Loucy (cell line): ENCODE measurements at regions not wholly inside any gene's neighbourhood (a gene's known extent, or its start where the extent isn't known, plus 50 kb on each side); places are given as distances from the start of the nearest gene placed in this dataset.

ENCODE experiments used
- H2AFZ ChIP-seq: fragments of 200-600 bp; sonication (generic); 2 replicates; pipeline ENCODE4 v1.6.0; 2016; ENCODE audit warnings: antibody characterized with exemption, mild to moderate bottlenecking, low read length, moderate library complexity
- H3F3A ChIP-seq: fragments of 200-600 bp; 2 replicates; pipeline ENCODE4 v1.6.0; 2016; ENCODE audit warnings: antibody characterized with exemption, low read depth, mild to moderate bottlenecking
- H3K27me3 ChIP-seq: fragments of 200-600 bp; sonication (generic); 2 replicates; pipeline ENCODE4 v1.6.1; 2014; ENCODE audit warnings: low read length, mild to moderate bottlenecking; ENCODE audit not compliant: insufficient read depth, poor library complexity, severe bottlenecking
- H3K36me3 ChIP-seq: fragments of 200-600 bp; sonication (generic); 2 replicates; pipeline ENCODE4 v1.6.1; 2016; ENCODE audit warnings: low read length; ENCODE audit not compliant: insufficient read depth
- H3K4me1 ChIP-seq: fragments of 200-600 bp; sonication (generic); 2 replicates; pipeline ENCODE4 v1.5.1; 2014; ENCODE audit warnings: low read length, mild to moderate bottlenecking; ENCODE audit not compliant: insufficient read depth, poor library complexity, severe bottlenecking
- H3K4me2 ChIP-seq: fragments of 200-600 bp; sonication (generic); 2 replicates; pipeline ENCODE4 v1.6.0; 2014; ENCODE audit warnings: antibody characterized with exemption, low read length, low read depth, mild to moderate bottlenecking; ENCODE audit not compliant: poor library complexity, severe bottlenecking
- H3K4me3 ChIP-seq: fragments of 200-600 bp; sonication (generic); 2 replicates; pipeline ENCODE4 v1.5.1; 2014; ENCODE audit warnings: low read length, mild to moderate bottlenecking, mixed read lengths; ENCODE audit not compliant: poor library complexity, severe bottlenecking
- H3K79me2 ChIP-seq: fragments of 200-600 bp; sonication (generic); 2 replicates; pipeline ENCODE4 v1.6.1; 2014; ENCODE audit warnings: low read length; ENCODE audit not compliant: insufficient read depth
- H3K9ac ChIP-seq: fragments of 200-600 bp; sonication (generic); 2 replicates; pipeline ENCODE4 v1.6.0; 2014; ENCODE audit warnings: mild to moderate bottlenecking, low read depth, low read length, moderate library complexity; ENCODE audit not compliant: poor library complexity, severe bottlenecking
- H3K9me2 ChIP-seq: fragments of 200-600 bp; sonication (generic); replicated peaks from 2 replicates; pipeline ENCODE4 v1.6.1; 2016; ENCODE audit warnings: low read depth, low read length, mixed read lengths
- H3K9me3 ChIP-seq: fragments of 200-600 bp; sonication (generic); 2 replicates; pipeline ENCODE4 v1.6.1; 2014; ENCODE audit warnings: mild to moderate bottlenecking, antibody characterized with exemption, low read length, low read depth; ENCODE audit not compliant: insufficient read depth
- H4K20me1 ChIP-seq: fragments of 200-600 bp; sonication (generic); 2 replicates; pipeline ENCODE4 v1.6.0; 2014; ENCODE audit warnings: antibody characterized with exemption, low read length, mild to moderate bottlenecking; ENCODE audit not compliant: insufficient read depth, poor library complexity, severe bottlenecking
- CTCF ChIP-seq: fragments of 200-600 bp; sonication (generic); conservative IDR thresholded peaks from 2 replicates; pipeline ENCODE4 v1.5.1; 2014; ENCODE audit warnings: mild to moderate bottlenecking, antibody characterized with exemption, low read length
- EZH2phosphoT487 ChIP-seq: fragments of 200-600 bp; IDR thresholded peaks from 2 replicates; pipeline ENCODE4 v1.6.1; 2018; ENCODE audit warnings: antibody characterized with exemption, mild to moderate bottlenecking, moderate library complexity, borderline replicate concordance

DNA sequence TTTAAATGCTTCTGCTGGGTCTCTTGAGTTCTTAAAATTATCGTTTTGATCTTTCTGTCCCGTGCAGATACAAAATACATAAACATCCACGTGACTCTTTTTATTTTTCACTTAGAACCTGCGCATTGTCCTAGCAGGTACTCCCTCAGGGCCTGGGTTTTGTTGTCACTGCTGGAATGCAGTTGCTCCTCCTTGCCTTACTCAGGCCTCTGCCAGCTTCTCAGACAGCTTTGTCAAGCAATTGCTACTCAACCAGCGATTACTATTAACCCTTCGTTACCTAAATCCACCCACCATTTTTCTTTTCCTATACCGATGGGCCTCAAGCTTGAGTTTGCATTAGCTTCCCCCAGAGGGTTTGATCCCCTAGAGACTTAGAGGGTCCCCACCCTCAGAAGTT lies 405.9 kb upstream of the RBFOX1 start:
- H3K4me2 ChIP-seq = no peak overlapping the region
- H3K36me3 ChIP-seq = no peaks in the 10 kb centered on the region
- no peak overlapping the region for H3K4me3 ChIP-seq
- no peaks in the 10 kb centered on the region for H4K20me1 ChIP-seq
- H3K27me3 ChIP-seq = no peaks in the 10 kb centered on the region
- H3F3A ChIP-seq = no peaks in the 10 kb centered on the region
- TF ChIP-seq EZH2phosphoT487 = no peak
- no peak for TF ChIP-seq CTCF
- H3K9ac ChIP-seq = no peak overlapping the region
- H3K9me2 ChIP-seq = no peaks in the 10 kb centered on the region
- no peaks in the 10 kb centered on the region for H3K79me2 ChIP-seq
- H2AFZ ChIP-seq = no peak overlapping the region
- no peaks in the 10 kb centered on the region for H3K4me1 ChIP-seq
- H3K9me3 ChIP-seq = no peaks in the 10 kb centered on the region

DNA sequence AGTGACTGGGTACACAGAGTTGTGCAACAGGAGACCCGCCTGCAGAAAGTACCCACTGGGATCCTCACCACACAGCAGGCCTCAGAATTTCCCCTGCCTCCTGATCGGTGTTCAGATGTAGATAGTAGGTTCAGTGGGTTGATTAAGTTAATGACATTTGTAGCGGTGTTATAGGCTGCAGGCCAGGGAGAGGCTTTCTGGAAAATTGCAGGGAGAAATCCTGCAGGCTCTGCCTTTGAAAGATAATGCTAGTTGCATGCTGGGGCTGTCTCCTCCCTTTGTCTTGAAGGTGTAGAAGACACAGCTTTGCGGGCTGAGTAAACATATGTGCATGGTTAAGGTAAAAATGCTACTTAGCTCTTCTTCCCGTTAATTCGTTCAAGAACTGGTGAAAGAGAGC lies 406.3 kb upstream of the RBFOX1 start:
- H3K36me3 ChIP-seq = no peaks in the 10 kb centered on the region
- no peak overlapping the region for H3K4me3 ChIP-seq
- H3K9ac ChIP-seq = no peak overlapping the region
- H3K27me3 ChIP-seq = no peaks in the 10 kb centered on the region
- H3F3A ChIP-seq = no peaks in the 10 kb centered on the region
- no peak overlapping the region for H3K4me2 ChIP-seq
- no peaks in the 10 kb centered on the region for H3K4me1 ChIP-seq
- H3K9me2 ChIP-seq = no peaks in the 10 kb centered on the region
- H3K79me2 ChIP-seq = no peaks in the 10 kb centered on the region
- no peak for TF ChIP-seq EZH2phosphoT487
- TF ChIP-seq CTCF = no peak
- no peak overlapping the region for H2AFZ ChIP-seq
- no peaks in the 10 kb centered on the region for H4K20me1 ChIP-seq
- H3K9me3 ChIP-seq = no peaks in the 10 kb centered on the region

- H4K20me1 ChIP-seq = no peaks in the 10 kb centered on the region
- no peak overlapping the region for H3K4me2 ChIP-seq
- no peaks in the 10 kb centered on the region for H3K9me3 ChIP-seq
- H3K9me2 ChIP-seq = no peaks in the 10 kb centered on the region
- TF ChIP-seq EZH2phosphoT487 = no peak
- no peak for TF ChIP-seq CTCF
- no peak overlapping the region for H2AFZ ChIP-seq
- H3K4me1 ChIP-seq = no peaks in the 10 kb centered on the region
- H3F3A ChIP-seq = no peaks in the 10 kb centered on the region
- no peak overlapping the region for H3K4me3 ChIP-seq
- H3K27me3 ChIP-seq = no peaks in the 10 kb centered on the region
- no peaks in the 10 kb centered on the region for H3K79me2 ChIP-seq
- H3K9ac ChIP-seq = no peak overlapping the region
- no peaks in the 10 kb centered on the region for H3K36me3 ChIP-seq
Observed at GRCh38 chr16:6918646-6919045, 414.0 kb upstream of the RBFOX1 start.
